GM23338 (cell line): ENCODE measurements at regions not wholly inside any gene's neighbourhood (a gene's known extent, or its start where the extent isn't known, plus 50 kb on each side); places are given as distances from the start of the nearest gene placed in this dataset.

Source experiments
- ATAC-seq: fragments of 200-7000 bp; cut with Tn5 transposase; 3 replicates; pipeline ENCODE4 v1.9.1; 2020
- DNase-seq: peaks from one replicate; pipeline ENCODE4 v3.0.0-alpha.2; 2015; ENCODE audit warnings: low spot score
- H2AFZ ChIP-seq: fragments of 200-600 bp; sonication (generic); 2 replicates; pipeline ENCODE4 v1.8.0; 2016; ENCODE audit warnings: antibody characterized with exemption, mild to moderate bottlenecking, moderate library complexity
- H3F3A ChIP-seq: fragments of 200-600 bp; sonication (generic); replicated peaks from 2 replicates; pipeline ENCODE4 v1.8.0; 2017; ENCODE audit warnings: antibody characterized with exemption, mixed run types, low read depth
- H3K27ac ChIP-seq: fragments of 200-600 bp; sonication (generic); 2 replicates; pipeline ENCODE4 v1.6.1; 2016; ENCODE audit warnings: low read depth
- H3K27me3 ChIP-seq: fragments of 200-600 bp; sonication (generic); 2 replicates; pipeline ENCODE4 v1.8.0; 2016; ENCODE audit warnings: mild to moderate bottlenecking, mixed run types, moderate library complexity; ENCODE audit not compliant: insufficient read depth
- H3K36me3 ChIP-seq: fragments of 200-600 bp; sonication (generic); 2 replicates; pipeline ENCODE4 v1.8.0; 2016; ENCODE audit warnings: mild to moderate bottlenecking; ENCODE audit not compliant: insufficient read depth
- H3K4me1 ChIP-seq: fragments of 200-600 bp; sonication (generic); 2 replicates; pipeline ENCODE4 v1.8.0; 2016; ENCODE audit warnings: mild to moderate bottlenecking, moderate library complexity; ENCODE audit not compliant: insufficient read depth
- H3K4me2 ChIP-seq: fragments of 200-600 bp; sonication (generic); 2 replicates; pipeline ENCODE4 v1.7.1; 2017; ENCODE audit warnings: mixed run types
- H3K4me3 ChIP-seq: fragments of 200-600 bp; sonication (generic); 2 replicates; pipeline ENCODE4 v1.6.1; 2016; ENCODE audit warnings: mixed run types
- H3K79me2 ChIP-seq: fragments of 200-600 bp; sonication (generic); replicated peaks from 2 replicates; pipeline ENCODE4 v1.8.0; 2017; ENCODE audit warnings: mild to moderate bottlenecking; ENCODE audit not compliant: insufficient read depth
- H3K9me2 ChIP-seq: fragments of 200-600 bp; sonication (generic); 2 replicates; pipeline ENCODE4 v1.8.0; 2017; ENCODE audit not compliant: insufficient read depth
- H4K20me1 ChIP-seq: fragments of 200-600 bp; sonication (generic); replicated peaks from 2 replicates; pipeline ENCODE4 v1.8.0; 2017; ENCODE audit warnings: mild to moderate bottlenecking; ENCODE audit not compliant: insufficient read depth
- H3K27ac Mint-ChIP-seq: 2 replicates; pipeline ENCODE4 v1.8.0; 2020; ENCODE audit warnings: inconsistent platforms, mild to moderate bottlenecking, moderate library complexity, mixed read lengths
- H3K27me3 Mint-ChIP-seq: 3 replicates; pipeline ENCODE4 v1.8.0; 2022; ENCODE audit warnings: low read depth, mild to moderate bottlenecking, moderate library complexity, mixed read lengths, inconsistent platforms; ENCODE audit not compliant: insufficient read depth, poor library complexity
- H3K36me3 Mint-ChIP-seq: 3 replicates; pipeline ENCODE4 v1.8.0; 2021; ENCODE audit warnings: low read depth, mild to moderate bottlenecking, inconsistent platforms, moderate library complexity, mixed read lengths
- H3K4me1 Mint-ChIP-seq: 3 replicates; pipeline ENCODE4 v1.8.0; 2020; ENCODE audit warnings: mild to moderate bottlenecking, inconsistent platforms, mixed read lengths
- H3K4me3 Mint-ChIP-seq: 3 replicates; pipeline ENCODE4 v1.8.0; 2021; ENCODE audit warnings: moderate library complexity, mild to moderate bottlenecking, inconsistent platforms, mixed read lengths
- H3K9me3 Mint-ChIP-seq: 3 replicates; pipeline ENCODE4 v1.8.0; 2020; ENCODE audit warnings: moderate library complexity, mild to moderate bottlenecking, inconsistent platforms, mixed read lengths
- EZH2phosphoT487 ChIP-seq: fragments of 200-600 bp; sonication (generic); IDR thresholded peaks from one replicate; pipeline ENCODE4 v1.8.1; 2018; ENCODE audit warnings: antibody characterized with exemption; ENCODE audit not compliant: unreplicated experiment
- JUNB ChIP-seq: IDR thresholded peaks from one replicate; pipeline ENCODE4 v1.6.1; 2016; ENCODE audit warnings: antibody characterized with exemption; ENCODE audit not compliant: unreplicated experiment
- REST ChIP-seq: IDR thresholded peaks from one replicate; pipeline ENCODE4 v1.6.1; 2018; ENCODE audit warnings: antibody characterized with exemption; ENCODE audit not compliant: unreplicated experiment
- ZNF331 ChIP-seq: fragments of 250-450 bp; sonication (Bioruptor Pico); IDR thresholded peaks from 2 replicates; pipeline ENCODE4 v1.5.0; 2020; ENCODE audit warnings: low read depth, mild to moderate bottlenecking, moderate library complexity

- TF ChIP-seq ZNF331 (CRISPR knock-in tag) (no peak), EZH2phosphoT487 (no peak)
Observed at GRCh38 chr12:60169904-60170303, 574.1 kb downstream of the SLC16A7 start.

GRCh38 chr12:60172266-60173211 lies 576.7 kb downstream of the SLC16A7 start:
- no peak for TF ChIP-seq REST
- no peak for TF ChIP-seq JUNB
- H3K4me3 Mint-ChIP-seq: no peak overlapping the region
- no peaks in the 10 kb centered on the region for H4K20me1 ChIP-seq
- H3K27ac ChIP-seq: no peak overlapping the region
- no peaks in the 10 kb centered on the region for H3K9me3 Mint-ChIP-seq
- H3K27me3 ChIP-seq: no peaks in the 10 kb centered on the region
- H3F3A ChIP-seq: no peaks in the 10 kb centered on the region
- H3K36me3 ChIP-seq: no peaks in the 10 kb centered on the region
- no peaks in the 10 kb centered on the region for H3K36me3 Mint-ChIP-seq
- H3K4me3 ChIP-seq: no peak overlapping the region
- no peaks in the 10 kb centered on the region for H3K27me3 Mint-ChIP-seq
- H2AFZ ChIP-seq: no peak overlapping the region
- no peaks in the 10 kb centered on the region for H3K79me2 ChIP-seq
- H3K4me1 ChIP-seq: no peaks in the 10 kb centered on the region
- no peaks in the 10 kb centered on the region for H3K9me2 ChIP-seq
- no peak overlapping the region for H3K27ac Mint-ChIP-seq
- H3K4me1 Mint-ChIP-seq: no peaks in the 10 kb centered on the region
- ATAC-seq (no peak), DNase-seq (no peak)
- no peak overlapping the region for H3K4me2 ChIP-seq

More at GRCh38 chr12:60169904-60170303, 574.1 kb downstream of the SLC16A7 start:
- Histone ChIP-seq H3K36me3 (no peaks in the 10 kb centered on the region), H3K27me3 (no peaks in the 10 kb centered on the region), H3K4me3 (no peak overlapping the region), H3F3A (no peaks in the 10 kb centered on the region), H3K4me2 (no peak overlapping the region), H3K27ac (no peak overlapping the region), H3K4me1 (no peaks in the 10 kb centered on the region), H3K9me2 (no peaks in the 10 kb centered on the region), H3K79me2 (no peaks in the 10 kb centered on the region), H4K20me1 (no peaks in the 10 kb centered on the region), H2AFZ (no peak overlapping the region)
- Mint-ChIP-seq H3K27ac (no peak overlapping the region), H3K4me1 (no peaks in the 10 kb centered on the region), H3K9me3 (no peaks in the 10 kb centered on the region), H3K36me3 (no peaks in the 10 kb centered on the region), H3K4me3 (no peak overlapping the region), H3K27me3 (no peaks in the 10 kb centered on the region)
- no peak for DNase-seq
- ATAC-seq: no peak
